K562 (cell line): ENCODE measurements at regions not wholly inside any gene's neighbourhood (a gene's known extent, or its start where the extent isn't known, plus 50 kb on each side); places are given as distances from the start of the nearest gene placed in this dataset.

Source experiments
- ATAC-seq: fragments of 200-7000 bp; cut with Tn5 transposase; 3 replicates; pipeline ENCODE4 v1.9.1; 2020; ENCODE audit warnings: moderate library complexity
- BruUV-seq: library from RNA; stranded (reverse); fragments of 400-500 nt; replicated peaks from 2 replicates; lab custom pipeline; 2021; lab: Mats Ljungman, UMichigan
- CTCF ChIA-PET: fragments of 300-600 bp; formaldehyde crosslinking; extraction: SDS; loops from one replicate; lab custom pipeline; 2021; ENCODE audit warnings: low intra/inter-chr PET ratio; lab: Yijun Ruan, JAX
- POLR2A ChIA-PET: fragments of 300-600, 350-650 bp; sonication (Branson Sonifier 250); formaldehyde crosslinking; extraction: SDS; loops from one replicate; lab custom pipeline; 2021; ENCODE audit warnings: antibody characterized with exemption, inconsistent platforms; lab: Yijun Ruan, JAX
- DNase-seq, 4 experiments: peaks; one replicate each; pipeline versions ENCODE4 v3.0.0 to v3.0.0-alpha.2; 2011 to 2018; ENCODE audit warnings: low spot score in 3 of 4, mixed read lengths in 3 of 4; ENCODE audit errors: extremely low read depth in 1 of 4
- FAIRE-seq: peaks from 2 replicates; lab custom pipeline; 2011; peaks lifted over from hg19 to GRCh38; lab: Jason Lieb, UNC
- H2AFZ ChIP-seq: 2 replicates; pipeline ENCODE4 v1.6.0; 2011; ENCODE audit warnings: low read depth, low read length, control low read depth, inconsistent platforms
- H3K27ac ChIP-seq: fragments of 200-600 bp; 3 replicates; pipeline ENCODE4 v1.8.0; 2011; ENCODE audit warnings: low read depth, mild to moderate bottlenecking, control low read depth, inconsistent platforms, low read length, moderate library complexity, mixed read lengths; ENCODE audit errors: extremely low read depth
- H3K27me3 ChIP-seq, 2 experiments: fragments of 300-600 bp in 1 of 2; 2 replicates in 1 of 2; 3 replicates in 1 of 2; pipeline versions ENCODE4 v1.6.0 to v1.8.0; 2011; ENCODE audit warnings: inconsistent platforms in 2 of 2, low read length in 2 of 2, mild to moderate bottlenecking in 1 of 2, mixed read lengths in 1 of 2, moderate library complexity in 1 of 2; ENCODE audit not compliant: control insufficient read depth in 2 of 2, insufficient read depth in 2 of 2
- H3K36me3 ChIP-seq: fragments of 300-600 bp; 3 replicates; pipeline ENCODE4 v1.8.0; 2011; ENCODE audit warnings: mild to moderate bottlenecking, low read length, inconsistent platforms; ENCODE audit not compliant: control insufficient read depth, insufficient read depth
- H3K4me1 ChIP-seq, 2 experiments: fragments of 200-600 bp in 1 of 2; replicated peaks in 1 of 2; 2 replicates in 1 of 2; 3 replicates in 1 of 2; pipeline versions ENCODE4 v1.5.1 to v1.8.0; 2011; ENCODE audit warnings: inconsistent platforms in 2 of 2, low read length in 2 of 2, mild to moderate bottlenecking in 1 of 2, mixed read lengths in 1 of 2, moderate library complexity in 1 of 2; ENCODE audit not compliant: control insufficient read depth in 2 of 2, insufficient read depth in 2 of 2
- H3K4me2 ChIP-seq: 2 replicates; pipeline ENCODE4 v1.6.1; 2011; ENCODE audit warnings: low read length, control low read depth, inconsistent platforms, mixed read lengths; ENCODE audit not compliant: insufficient read depth
- H3K4me3 ChIP-seq: fragments of 200-600 bp; sonication (generic), shearing (Covaris generic); 2 replicates; pipeline ENCODE4 v1.5.1; 2016; ENCODE audit warnings: control low read depth, inconsistent platforms
- H3K79me2 ChIP-seq: fragments of 200-600 bp; 3 replicates; pipeline ENCODE4 v1.8.0; 2011; ENCODE audit warnings: low read length, inconsistent platforms; ENCODE audit not compliant: control insufficient read depth, insufficient read depth
- H3K9ac ChIP-seq, 2 experiments: 2 replicates each; pipeline versions ENCODE4 v1.6.0 to v1.6.1; 2011; ENCODE audit warnings: low read depth in 2 of 2, low read length in 2 of 2, control low read depth in 1 of 2, inconsistent platforms in 1 of 2, mild to moderate bottlenecking in 1 of 2, mixed read lengths in 1 of 2; ENCODE audit not compliant: insufficient read depth in 1 of 2
- H3K9me1 ChIP-seq: one replicate; pipeline ENCODE4 v1.6.0; 2011; ENCODE audit warnings: inconsistent platforms, mild to moderate bottlenecking, low read length, moderate library complexity; ENCODE audit not compliant: control insufficient read depth, insufficient read depth
- H3K9me3 ChIP-seq: replicated peaks from 2 replicates; pipeline ENCODE4 v1.5.1; 2011; ENCODE audit warnings: low read depth, low read length, inconsistent platforms; ENCODE audit not compliant: control insufficient read depth, insufficient read depth
- H4K20me1 ChIP-seq: replicated peaks from 2 replicates; pipeline ENCODE4 v1.6.1; 2011; ENCODE audit warnings: low read length, inconsistent platforms, mixed read lengths; ENCODE audit not compliant: control insufficient read depth, insufficient read depth
- CHD4 ChIP-seq: fragments of 200-600 bp; sonication (generic); IDR thresholded peaks from 3 replicates; pipeline ENCODE4 v1.6.1; 2012; ENCODE audit warnings: low read depth, mild to moderate bottlenecking, mixed read lengths, low read length, inconsistent platforms; ENCODE audit not compliant: insufficient read depth, insufficient replicate concordance, poor library complexity, severe bottlenecking
- HDAC8 ChIP-seq: fragments of 450-650 bp; IDR thresholded peaks from 2 replicates; pipeline ENCODE4 v1.6.1; 2016; ENCODE audit warnings: mild to moderate bottlenecking, missing genetic modification characterization, moderate library complexity, missing compliant biosample characterization
- HNRNPK ChIP-seq: fragments of 200-400 bp; formaldehyde crosslinking; IDR thresholded peaks from one replicate; pipeline ENCODE4 v1.6.1; 2018; ENCODE audit warnings: mild to moderate bottlenecking, low read depth, low read length; ENCODE audit not compliant: poor library complexity, severe bottlenecking
- HNRNPUL1 ChIP-seq: fragments of 200-400 bp; formaldehyde crosslinking; IDR thresholded peaks from 2 replicates; pipeline ENCODE4 v1.6.1; 2017; ENCODE audit warnings: low read length
- KAT8 ChIP-seq: fragments of 450-650 bp; IDR thresholded peaks from 2 replicates; pipeline ENCODE4 v1.6.1; 2016; ENCODE audit warnings: low read depth, mild to moderate bottlenecking
- MECOM ChIP-seq: fragments of 250-450 bp; sonication (Bioruptor Pico); IDR thresholded peaks from 2 replicates; pipeline ENCODE4 v1.8.0; 2022; ENCODE audit warnings: inconsistent platforms
- NFRKB ChIP-seq: fragments of 450-650 bp; IDR thresholded peaks from 2 replicates; pipeline ENCODE4 v1.6.1; 2016; ENCODE audit warnings: low read depth
- PTTG1 ChIP-seq: fragments of 450-650 bp; IDR thresholded peaks from 2 replicates; pipeline ENCODE4 v1.6.1; 2016; ENCODE audit warnings: low read depth, mild to moderate bottlenecking, missing genetic modification characterization, missing compliant biosample characterization
- SOX6 ChIP-seq: fragments of 450-650 bp; IDR thresholded peaks from 2 replicates; pipeline ENCODE4 v1.6.1; 2014; ENCODE audit warnings: mild to moderate bottlenecking
- ZFP36 ChIP-seq: fragments of 150-350 bp; IDR thresholded peaks from 2 replicates; pipeline ENCODE4 v1.6.1; 2018; ENCODE audit warnings: low read length, low read depth; ENCODE audit not compliant: partially characterized antibody
- ZNF318 ChIP-seq, 2 experiments: fragments of 450-650 bp; IDR thresholded peaks; 2 replicates each; pipeline ENCODE4 v1.6.1; 2016; ENCODE audit warnings: mild to moderate bottlenecking in 2 of 2, borderline replicate concordance in 1 of 2, low read depth in 1 of 2, moderate library complexity in 1 of 2
- ZNF561 ChIP-seq: fragments of 450-650 bp; formaldehyde crosslinking; conservative IDR thresholded peaks from 2 replicates; pipeline ENCODE4 v1.4.0; 2020; ENCODE audit warnings: mild to moderate bottlenecking, moderate library complexity
- WGBS: fragments of 100-300 bp; shearing (Covaris generic); methylation state at CpG from one replicate; pipeline ENCODE4 v1.1.6; 2016; ENCODE audit warnings: low coverage, mixed read lengths; ENCODE audit not compliant: insufficient coverage; ENCODE audit errors: missing lambda C conversion rate; 5-methylcytosine and 5-hydroxymethylcytosine counted together
- in situ Hi-C: fragments of 300-500 bp; cut with MboI; formaldehyde crosslinking; loops from 4 replicates; pipeline ENCODE4 v1.15.0; 2018; ENCODE audit warnings: inconsistent platforms, mixed read lengths
- intact Hi-C: fragments of 100-400 bp; cut with micrococcal nuclease; formaldehyde crosslinking; loops from 2 replicates; pipeline ENCODE4 v1.14.2; 2022
- TF ChIP-seq, protein P1 (sequence below), 3 experiments: IDR thresholded peaks in 2 of 3; conservative IDR thresholded peaks in 1 of 3; 2 replicates each; pipeline ENCODE4 v1.5.1; 2011 to 2012; ENCODE audit warnings: low read length in 3 of 3, mild to moderate bottlenecking in 3 of 3, control low read depth in 2 of 3, improper control_type of control experiment in 1 of 3, inconsistent platforms in 1 of 3, low read depth in 1 of 3, mixed read lengths in 1 of 3, moderate library complexity in 1 of 3; ENCODE audit not compliant: insufficient read depth in 2 of 3

GRCh38 chr4:19386786-19387185 is 864.9 kb upstream of the SLIT2 start:
- H3K4me2 ChIP-seq, result no peak overlapping the region
- no TSS peak for BruUV-seq
- H3K9me1 ChIP-seq, result no peaks in the 10 kb centered on the region
- DNase-seq (no peak), ATAC-seq (no peak), FAIRE-seq (no peak)
- no peaks in the 10 kb centered on the region for H3K36me3 ChIP-seq
- no peaks in the 10 kb centered on the region for H3K27me3 ChIP-seq
- H3K79me2 ChIP-seq, result no peaks in the 10 kb centered on the region
- H3K4me1 ChIP-seq, result no peaks in the 10 kb centered on the region
- in situ Hi-C loops (no loop called here), intact Hi-C loops (no loop called here)
- H3K27ac ChIP-seq, result no peak overlapping the region
- H3K4me3 ChIP-seq, result no peak overlapping the region
- H3K9ac ChIP-seq, result no peak overlapping the region
- CTCF ChIA-PET, result no interaction called here
- POLR2A ChIA-PET, result no interaction called here
- WGBS, result 0% methylated on average over 2 of the region's 2 CpGs
- no peak overlapping the region for H2AFZ ChIP-seq
- H3K9me3 ChIP-seq, result peaks cover 2% of the 10 kb centered on the region
- H4K20me1 ChIP-seq, result no peaks in the 10 kb centered on the region
- TF ChIP-seq ZNF561 (no peak), HDAC8 (no peak), KAT8 (no peak), CHD4 (no peak), HNRNPUL1 (no peak), MECOM (no peak), HNRNPK (no peak), ZNF318 (IDR thresholded peaks at IDR 0.05; ENCODE audit: borderline replicate concordance in 1 of 2, low read depth in 1 of 2) (no peak), SOX6 (no peak), PTTG1 (tag) (no peak), NFRKB (no peak), ZFP36 (no peak)
- TF ChIP-seq, protein P1, sequence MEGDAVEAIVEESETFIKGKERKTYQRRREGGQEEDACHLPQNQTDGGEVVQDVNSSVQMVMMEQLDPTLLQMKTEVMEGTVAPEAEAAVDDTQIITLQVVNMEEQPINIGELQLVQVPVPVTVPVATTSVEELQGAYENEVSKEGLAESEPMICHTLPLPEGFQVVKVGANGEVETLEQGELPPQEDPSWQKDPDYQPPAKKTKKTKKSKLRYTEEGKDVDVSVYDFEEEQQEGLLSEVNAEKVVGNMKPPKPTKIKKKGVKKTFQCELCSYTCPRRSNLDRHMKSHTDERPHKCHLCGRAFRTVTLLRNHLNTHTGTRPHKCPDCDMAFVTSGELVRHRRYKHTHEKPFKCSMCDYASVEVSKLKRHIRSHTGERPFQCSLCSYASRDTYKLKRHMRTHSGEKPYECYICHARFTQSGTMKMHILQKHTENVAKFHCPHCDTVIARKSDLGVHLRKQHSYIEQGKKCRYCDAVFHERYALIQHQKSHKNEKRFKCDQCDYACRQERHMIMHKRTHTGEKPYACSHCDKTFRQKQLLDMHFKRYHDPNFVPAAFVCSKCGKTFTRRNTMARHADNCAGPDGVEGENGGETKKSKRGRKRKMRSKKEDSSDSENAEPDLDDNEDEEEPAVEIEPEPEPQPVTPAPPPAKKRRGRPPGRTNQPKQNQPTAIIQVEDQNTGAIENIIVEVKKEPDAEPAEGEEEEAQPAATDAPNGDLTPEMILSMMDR (IDR thresholded peaks at IDR 0.05 in 2 of 3, conservative IDR thresholded peaks at IDR 0.05 in 1 of 3; ENCODE audit: insufficient read depth in 2 of 3, low read depth in 1 of 3, low read length in 3 of 3), result no peak
